NCI-H1092 (cell line): ENCODE measurements at regions not wholly inside any gene's neighbourhood (a gene's known extent, or its start where the extent isn't known, plus 50 kb on each side); places are given as distances from the start of the nearest gene placed in this dataset.
A peak's percentile ranks its signal among the peaks of the same experiment; 100 is the strongest.
"Not testable (repeated sequence)": the region's sequence is repeated elsewhere in the genome, so short reads cannot be mapped to it uniquely, and the experiment has no call there.

Experiments
- DNase-seq: peaks from one replicate; lab custom pipeline; 2025; lab: John Stamatoyannopoulos, UW

GRCh38 chr2:57437077-57437476, 609.5 kb upstream of the VRK2 start:
- DNase-seq = no peak

DNA sequence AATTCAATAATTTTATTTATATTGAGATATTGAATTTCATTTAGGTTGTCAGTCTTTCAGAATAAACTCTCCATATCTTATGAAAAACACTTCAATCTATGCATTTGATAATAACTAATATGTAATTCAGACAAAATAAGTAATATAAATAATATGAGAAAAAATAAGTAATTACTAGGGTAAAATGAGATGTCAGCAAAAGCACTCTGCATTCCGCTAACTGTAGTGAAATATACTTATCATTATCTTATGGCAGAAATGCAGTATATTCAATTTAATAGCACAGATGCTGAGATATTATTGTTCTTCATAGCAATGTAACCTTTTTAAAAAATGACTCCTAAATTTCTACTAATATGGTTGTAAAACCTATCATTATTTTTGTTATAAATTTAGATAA, 606.2 kb upstream of the VRK2 start:
- no peak for DNase-seq

- no peak for DNase-seq
These were observed 603.5 kb upstream of the VRK2 start for GRCh38 chr2:57443086-57443485.

DNA sequence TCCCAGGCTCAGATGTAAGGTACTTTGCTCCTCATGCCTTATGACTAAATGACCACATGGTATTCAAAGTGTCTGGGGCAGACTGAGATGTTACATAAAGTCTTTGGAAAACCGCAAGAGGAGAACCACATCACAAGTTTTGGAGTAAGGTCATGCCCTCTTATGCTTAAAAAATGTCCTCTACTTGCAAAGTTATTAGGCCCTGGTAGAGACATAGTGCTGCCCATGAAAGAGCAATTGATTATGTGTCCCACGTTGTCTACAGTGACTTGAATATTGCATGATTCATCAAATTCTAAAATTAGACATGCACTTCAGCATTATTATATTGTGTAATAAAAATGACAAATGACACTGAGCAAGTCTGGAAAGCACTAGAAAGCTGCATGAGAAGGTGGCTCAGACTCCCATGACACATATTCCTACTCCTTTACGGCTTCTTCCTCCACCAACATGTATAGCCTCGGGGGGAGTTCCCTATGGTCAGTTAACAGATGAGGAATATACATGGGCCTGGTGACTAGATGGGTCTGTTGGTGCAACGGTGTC, 602.6 kb upstream of the VRK2 start:
- DNase-seq = no peak

DNA sequence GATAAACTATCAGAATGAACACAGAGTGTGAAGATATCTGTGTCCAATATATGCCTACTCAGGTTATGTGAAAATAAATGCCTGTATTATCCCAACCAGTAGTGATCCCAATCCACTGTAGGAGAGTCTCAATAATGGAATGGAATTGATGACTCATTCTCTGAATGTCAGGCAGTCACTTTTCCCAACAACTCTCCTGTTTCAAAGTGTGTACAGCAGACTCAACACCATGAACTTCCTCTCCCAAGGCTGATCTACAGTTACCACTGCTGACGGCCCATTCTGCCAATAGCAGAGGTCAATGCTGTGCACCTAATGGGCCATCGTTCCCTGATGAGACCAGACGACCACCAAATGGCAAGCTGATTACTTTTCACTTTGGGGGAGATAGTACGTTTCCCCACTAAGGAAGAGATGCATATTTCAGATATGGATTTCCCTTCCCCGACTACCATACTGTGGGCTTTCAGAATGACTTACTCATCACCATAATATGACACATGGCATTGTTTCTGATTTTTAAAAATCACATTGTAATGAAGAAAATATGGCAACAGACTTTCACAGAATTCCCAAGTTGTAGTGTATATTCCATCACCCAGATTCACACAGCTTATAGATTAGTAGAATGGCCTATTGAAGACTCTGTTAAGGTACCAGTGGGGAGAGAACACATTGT, 601.7 kb upstream of the VRK2 start:
- no peak for DNase-seq

- no peak for DNase-seq
These were observed 597.8 kb upstream of the VRK2 start for GRCh38 chr2:57448816-57449215.

DNA sequence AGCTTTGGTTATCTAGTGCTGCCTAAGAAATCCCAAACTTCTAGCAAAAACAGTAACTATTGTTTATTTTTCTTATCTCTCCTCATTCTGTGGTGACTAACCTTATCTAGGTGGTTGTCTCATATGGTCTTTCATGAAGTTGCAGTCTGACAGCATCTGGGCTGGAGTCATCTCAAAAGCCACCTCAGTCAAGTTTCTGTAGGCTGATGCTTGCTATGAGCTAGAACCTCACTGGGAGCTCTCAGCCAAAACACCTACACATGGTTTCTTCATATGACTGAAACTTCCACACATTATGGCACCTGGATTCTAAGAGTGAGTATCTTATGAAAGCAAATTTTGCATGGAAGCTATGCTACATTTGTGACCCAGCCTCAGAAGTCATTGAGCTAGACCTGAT, 596.4 kb upstream of the VRK2 start:
- DNase-seq = no peak

DNA sequence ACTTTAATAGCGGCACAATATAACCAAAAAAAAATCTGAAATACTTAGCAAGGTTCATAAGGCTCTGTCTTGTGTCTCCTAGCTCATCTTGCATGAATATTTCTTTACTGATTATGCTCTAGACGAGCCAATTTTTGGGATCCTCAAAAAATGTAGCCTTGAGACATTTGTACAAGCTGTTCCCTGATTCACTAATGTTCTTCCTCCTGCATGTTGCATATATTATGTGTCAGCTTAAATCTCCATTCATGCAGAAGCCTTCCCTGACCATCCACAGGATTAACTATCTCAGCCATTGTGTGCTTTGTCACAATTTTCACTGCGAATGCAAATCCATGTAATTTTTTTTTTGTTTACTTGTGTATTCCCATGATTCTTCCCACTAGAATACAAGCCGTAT, 594.0 kb upstream of the VRK2 start:
- no peak for DNase-seq

DNA sequence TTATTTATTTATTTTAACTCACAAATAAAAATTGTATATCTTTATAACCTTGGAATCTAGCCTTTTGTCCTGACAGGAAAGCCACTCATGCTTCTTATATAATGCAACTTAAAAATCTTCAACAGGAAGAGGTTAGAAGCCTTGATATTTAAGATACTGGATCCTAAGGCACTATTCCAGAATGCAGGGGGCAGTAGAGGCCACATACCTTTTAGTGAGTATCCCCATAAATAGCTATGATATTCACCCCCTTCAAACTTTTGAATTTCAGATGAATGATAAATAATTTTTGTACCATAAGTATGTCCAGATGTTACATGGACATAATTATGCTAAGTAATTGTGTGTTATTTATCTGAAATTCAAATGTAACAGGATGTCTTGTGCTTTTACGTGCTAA, 592.7 kb upstream of the VRK2 start:
- no peak for DNase-seq

DNA sequence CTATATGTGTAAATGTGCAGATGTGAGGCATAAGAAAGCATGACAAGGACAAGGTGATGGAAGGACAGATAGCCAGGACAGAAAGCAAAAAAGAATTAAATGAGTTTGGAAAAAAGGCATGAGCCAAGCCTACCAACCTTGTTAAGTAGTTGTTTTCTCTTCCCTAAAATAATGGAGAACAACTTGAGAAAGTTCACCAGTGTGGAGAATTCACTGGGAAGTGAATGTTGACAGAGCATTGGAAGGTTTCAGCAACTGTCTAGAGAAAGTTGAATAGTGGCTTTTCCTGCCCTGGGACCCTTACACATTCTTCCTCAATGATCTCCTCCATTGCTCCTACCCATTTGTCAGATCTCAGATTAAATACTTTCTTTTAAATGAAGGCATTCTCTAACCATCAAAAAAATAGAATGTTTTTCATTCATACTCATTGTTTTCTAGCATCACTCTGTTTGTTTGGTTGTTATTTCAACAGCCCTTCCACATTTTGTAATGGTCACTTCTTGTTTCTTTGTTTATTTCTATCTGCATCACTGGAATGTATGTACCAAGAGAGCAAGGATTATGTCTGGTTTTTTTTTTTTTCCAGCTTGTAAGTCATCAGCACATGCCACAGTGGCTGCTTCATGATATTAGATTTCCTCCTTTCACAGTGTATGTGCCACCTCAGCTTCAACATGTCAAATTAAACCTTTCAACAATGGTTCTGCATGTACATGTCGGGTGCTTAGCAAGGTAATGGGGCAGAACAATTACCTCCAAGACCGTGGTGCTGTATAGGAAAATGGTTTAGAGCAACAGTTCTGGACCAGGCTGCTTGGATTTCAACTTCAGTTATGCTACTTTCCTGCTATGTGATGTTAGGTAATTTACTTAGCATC, 586.0 kb upstream of the VRK2 start:
- DNase-seq = peak; percentile 3

- DNase-seq = peak; percentile 11
These were observed 585.0 kb upstream of the VRK2 start for GRCh38 chr2:57461624-57462023.

GRCh38 chr2:57465067-57465466, 581.5 kb upstream of the VRK2 start:
- DNase-seq = no peak

DNA sequence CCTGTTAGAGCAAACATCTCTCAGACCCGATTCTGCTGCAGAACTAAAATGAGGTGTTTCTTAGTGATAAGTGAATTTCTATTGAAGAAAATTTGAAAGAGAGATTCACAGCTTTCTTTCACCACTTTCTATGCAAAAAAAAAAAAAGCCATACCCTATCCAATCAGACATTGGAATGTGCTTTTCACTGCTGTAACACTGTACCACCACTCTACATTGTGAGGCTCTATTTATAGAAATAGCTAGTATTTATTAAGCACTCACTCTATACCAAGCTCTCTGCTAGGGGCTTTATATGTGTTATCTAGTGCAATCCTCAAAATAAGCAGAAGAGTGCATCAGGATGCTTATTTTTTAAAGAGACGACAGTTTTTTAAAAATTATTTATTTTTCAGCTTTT, 580.6 kb upstream of the VRK2 start:
- DNase-seq = no peak

GRCh38 chr2:57475391-57475790, 571.2 kb upstream of the VRK2 start:
- DNase-seq = no peak

DNA sequence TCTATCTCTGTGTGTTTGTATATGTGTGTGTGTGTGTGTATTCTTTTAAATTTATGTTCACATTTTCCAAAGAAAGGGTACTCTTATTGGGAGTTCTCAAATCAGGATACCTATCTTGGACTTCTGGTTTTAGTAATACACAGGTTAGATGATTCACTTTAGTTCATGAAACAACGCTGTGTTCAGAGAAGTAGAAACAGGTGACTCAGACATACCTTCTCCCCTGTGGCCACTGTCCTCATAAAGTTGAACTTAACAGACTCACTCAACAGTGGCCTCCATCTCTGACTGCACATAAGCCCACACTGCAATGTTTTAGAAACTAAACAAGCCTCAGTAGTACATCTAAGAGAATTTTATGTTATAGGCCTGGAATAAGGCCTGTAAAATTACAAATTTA, 566.6 kb upstream of the VRK2 start:
- no peak for DNase-seq

DNA sequence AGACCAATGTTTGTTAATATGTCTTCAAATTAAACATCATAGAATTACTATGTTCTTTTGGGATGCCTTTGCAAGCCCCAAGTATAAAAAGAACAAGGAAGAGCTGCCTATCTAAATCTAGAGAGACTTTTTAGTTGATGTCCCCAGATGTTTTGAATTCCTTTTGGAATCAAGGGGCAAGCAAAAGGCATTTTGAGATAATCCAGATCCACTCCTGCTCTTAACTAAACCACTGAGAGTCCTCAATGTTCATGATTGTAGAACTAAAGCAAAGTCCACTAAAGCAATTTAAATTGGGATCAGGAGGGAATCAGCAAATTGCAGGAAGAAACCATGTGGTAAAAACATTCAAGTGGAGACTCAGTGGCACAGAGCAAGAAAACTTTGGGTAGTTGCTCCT, 558.5 kb upstream of the VRK2 start:
- no peak for DNase-seq

- no peak for DNase-seq
These were observed 555.9 kb upstream of the VRK2 start for GRCh38 chr2:57490741-57491140.

DNA sequence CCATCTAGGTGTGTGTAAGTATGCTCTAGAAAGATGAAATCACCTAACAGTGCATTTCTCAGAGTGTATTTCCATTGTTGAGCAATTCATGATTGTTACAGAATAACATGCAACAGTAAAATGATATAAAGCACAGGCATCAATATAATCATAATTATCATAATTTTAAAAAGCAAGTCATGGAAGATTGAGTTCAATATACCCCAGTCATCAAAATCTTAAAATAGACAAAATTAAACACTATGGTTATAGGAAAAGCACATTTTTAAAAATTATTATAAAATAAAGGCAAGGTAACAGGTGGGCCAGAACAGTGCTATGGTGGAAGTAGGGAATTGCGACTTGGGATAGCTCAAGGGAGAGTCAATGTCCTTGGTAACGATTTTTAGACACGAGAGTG, 555.4 kb upstream of the VRK2 start:
- no peak for DNase-seq

DNA sequence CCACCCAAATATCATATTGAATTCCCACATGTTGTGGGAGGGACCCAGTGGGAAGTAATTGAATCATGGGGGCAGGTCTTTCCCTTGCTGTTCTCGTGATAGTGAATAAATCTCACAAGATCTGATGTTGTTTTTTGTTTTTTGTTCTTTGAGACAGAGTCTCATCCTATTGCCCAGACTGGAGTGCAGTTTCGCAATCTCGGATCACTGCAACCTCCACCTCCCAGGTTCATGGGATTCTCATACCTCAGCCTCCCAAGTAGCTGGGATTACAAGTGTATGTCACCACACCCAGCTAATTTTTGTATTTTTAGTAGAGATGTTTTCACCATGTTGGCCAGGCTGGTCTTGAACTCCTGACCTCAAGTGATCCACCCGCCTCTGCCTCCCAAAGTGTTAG, 552.6 kb upstream of the VRK2 start:
- not testable (repeated sequence) for DNase-seq

- peak; percentile 13 for DNase-seq
These were observed 549.0 kb upstream of the VRK2 start for GRCh38 chr2:57497489-57498096.

DNA sequence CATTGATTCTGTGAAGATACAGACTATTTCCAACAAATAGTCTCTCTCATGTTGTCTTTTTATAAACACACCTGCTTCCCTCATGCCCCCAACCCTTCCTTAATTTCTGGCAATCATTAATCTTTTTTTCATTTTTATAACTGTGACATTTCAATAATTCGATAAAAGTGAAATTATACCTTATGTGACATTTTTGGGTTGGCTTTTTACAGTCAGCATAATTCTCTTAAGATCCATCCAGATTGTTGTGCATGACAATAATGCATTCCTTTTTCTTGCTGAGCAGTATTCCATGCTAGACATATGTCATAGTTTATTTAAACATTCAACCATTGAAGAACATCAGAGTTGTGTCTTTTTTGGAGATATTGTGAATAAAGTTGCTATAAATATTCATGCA, 541.8 kb upstream of the VRK2 start:
- DNase-seq = no peak

DNA sequence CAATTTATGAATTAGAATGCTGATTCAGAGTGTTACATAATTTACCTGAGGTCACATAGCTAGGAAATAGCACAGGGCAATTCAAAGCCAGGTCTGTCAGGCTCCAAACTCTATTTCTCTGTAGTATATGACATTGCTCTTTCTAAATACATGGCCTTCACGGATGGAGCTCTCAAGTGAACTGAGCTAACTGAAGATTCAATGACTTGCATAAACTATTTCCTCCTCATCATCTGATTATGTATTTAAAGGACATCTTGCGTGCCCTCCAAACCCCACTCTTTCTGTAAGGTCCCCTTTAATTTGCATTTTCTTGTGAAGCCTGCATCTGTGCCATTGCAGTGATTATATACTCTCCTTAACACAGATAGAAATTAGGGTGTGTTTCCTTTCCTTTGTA, 537.4 kb upstream of the VRK2 start:
- no peak for DNase-seq

DNA sequence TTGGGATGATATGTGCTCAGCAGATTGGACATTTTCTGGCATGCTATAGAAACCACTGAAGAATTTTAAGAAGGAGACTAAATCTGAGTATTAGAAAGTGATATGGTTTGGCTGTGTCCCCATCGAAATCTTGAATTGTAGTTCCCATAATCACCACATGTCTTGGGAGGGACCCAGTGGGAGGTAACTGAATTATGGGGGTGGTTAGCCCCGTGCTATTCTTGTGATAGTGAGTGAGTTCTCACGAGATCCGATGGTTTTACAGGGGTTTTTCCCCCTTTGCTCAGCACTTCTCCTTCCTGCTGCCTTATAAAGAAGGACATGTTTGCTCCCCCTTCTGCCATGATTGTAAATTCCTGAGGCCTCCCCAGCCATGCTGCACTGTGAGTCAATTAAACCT, 535.9 kb upstream of the VRK2 start:
- DNase-seq = no peak
